Loucy (cell line): ENCODE measurements at regions not wholly inside any gene's neighbourhood (a gene's known extent, or its start where the extent isn't known, plus 50 kb on each side); places are given as distances from the start of the nearest gene placed in this dataset.

Source experiments
- H2AFZ ChIP-seq: fragments of 200-600 bp; sonication (generic); 2 replicates; pipeline ENCODE4 v1.6.0; 2016; ENCODE audit warnings: antibody characterized with exemption, mild to moderate bottlenecking, low read length, moderate library complexity
- H3F3A ChIP-seq: fragments of 200-600 bp; 2 replicates; pipeline ENCODE4 v1.6.0; 2016; ENCODE audit warnings: antibody characterized with exemption, low read depth, mild to moderate bottlenecking
- H3K27me3 ChIP-seq: fragments of 200-600 bp; sonication (generic); 2 replicates; pipeline ENCODE4 v1.6.1; 2014; ENCODE audit warnings: low read length, mild to moderate bottlenecking; ENCODE audit not compliant: insufficient read depth, poor library complexity, severe bottlenecking
- H3K36me3 ChIP-seq: fragments of 200-600 bp; sonication (generic); 2 replicates; pipeline ENCODE4 v1.6.1; 2016; ENCODE audit warnings: low read length; ENCODE audit not compliant: insufficient read depth
- H3K4me1 ChIP-seq: fragments of 200-600 bp; sonication (generic); 2 replicates; pipeline ENCODE4 v1.5.1; 2014; ENCODE audit warnings: low read length, mild to moderate bottlenecking; ENCODE audit not compliant: insufficient read depth, poor library complexity, severe bottlenecking
- H3K4me2 ChIP-seq: fragments of 200-600 bp; sonication (generic); 2 replicates; pipeline ENCODE4 v1.6.0; 2014; ENCODE audit warnings: antibody characterized with exemption, low read length, low read depth, mild to moderate bottlenecking; ENCODE audit not compliant: poor library complexity, severe bottlenecking
- H3K4me3 ChIP-seq: fragments of 200-600 bp; sonication (generic); 2 replicates; pipeline ENCODE4 v1.5.1; 2014; ENCODE audit warnings: low read length, mild to moderate bottlenecking, mixed read lengths; ENCODE audit not compliant: poor library complexity, severe bottlenecking
- H3K79me2 ChIP-seq: fragments of 200-600 bp; sonication (generic); 2 replicates; pipeline ENCODE4 v1.6.1; 2014; ENCODE audit warnings: low read length; ENCODE audit not compliant: insufficient read depth
- H3K9ac ChIP-seq: fragments of 200-600 bp; sonication (generic); 2 replicates; pipeline ENCODE4 v1.6.0; 2014; ENCODE audit warnings: mild to moderate bottlenecking, low read depth, low read length, moderate library complexity; ENCODE audit not compliant: poor library complexity, severe bottlenecking
- H3K9me2 ChIP-seq: fragments of 200-600 bp; sonication (generic); replicated peaks from 2 replicates; pipeline ENCODE4 v1.6.1; 2016; ENCODE audit warnings: low read depth, low read length, mixed read lengths
- H3K9me3 ChIP-seq: fragments of 200-600 bp; sonication (generic); 2 replicates; pipeline ENCODE4 v1.6.1; 2014; ENCODE audit warnings: mild to moderate bottlenecking, antibody characterized with exemption, low read length, low read depth; ENCODE audit not compliant: insufficient read depth
- H4K20me1 ChIP-seq: fragments of 200-600 bp; sonication (generic); 2 replicates; pipeline ENCODE4 v1.6.0; 2014; ENCODE audit warnings: antibody characterized with exemption, low read length, mild to moderate bottlenecking; ENCODE audit not compliant: insufficient read depth, poor library complexity, severe bottlenecking
- CTCF ChIP-seq: fragments of 200-600 bp; sonication (generic); conservative IDR thresholded peaks from 2 replicates; pipeline ENCODE4 v1.5.1; 2014; ENCODE audit warnings: mild to moderate bottlenecking, antibody characterized with exemption, low read length
- EZH2phosphoT487 ChIP-seq: fragments of 200-600 bp; IDR thresholded peaks from 2 replicates; pipeline ENCODE4 v1.6.1; 2018; ENCODE audit warnings: antibody characterized with exemption, mild to moderate bottlenecking, moderate library complexity, borderline replicate concordance

GRCh38 chr18:47543080-47543479, 291.6 kb upstream of the SKOR2 start:
- H3K79me2 ChIP-seq, result no peaks in the 10 kb centered on the region
- H3K9me2 ChIP-seq, result no peaks in the 10 kb centered on the region
- no peak overlapping the region for H3K9ac ChIP-seq
- H3K4me1 ChIP-seq, result no peaks in the 10 kb centered on the region
- no peak overlapping the region for H3K4me2 ChIP-seq
- no peak overlapping the region for H2AFZ ChIP-seq
- no peak overlapping the region for H3K4me3 ChIP-seq
- no peaks in the 10 kb centered on the region for H3K9me3 ChIP-seq
- TF ChIP-seq CTCF (no peak), EZH2phosphoT487 (no peak)
- no peaks in the 10 kb centered on the region for H4K20me1 ChIP-seq
- H3F3A ChIP-seq, result no peaks in the 10 kb centered on the region
- no peaks in the 10 kb centered on the region for H3K27me3 ChIP-seq
- no peaks in the 10 kb centered on the region for H3K36me3 ChIP-seq

GRCh38 chr18:47542551-47542950, 291.1 kb upstream of the SKOR2 start:
- H3K36me3 ChIP-seq, result no peaks in the 10 kb centered on the region
- H3K79me2 ChIP-seq, result no peaks in the 10 kb centered on the region
- H2AFZ ChIP-seq, result no peak overlapping the region
- no peak for TF ChIP-seq CTCF
- TF ChIP-seq EZH2phosphoT487, result no peak
- no peaks in the 10 kb centered on the region for H3K27me3 ChIP-seq
- no peak overlapping the region for H3K4me3 ChIP-seq
- H3K9me2 ChIP-seq, result no peaks in the 10 kb centered on the region
- H3K9me3 ChIP-seq, result no peaks in the 10 kb centered on the region
- H3K4me1 ChIP-seq, result no peaks in the 10 kb centered on the region
- no peaks in the 10 kb centered on the region for H3F3A ChIP-seq
- H4K20me1 ChIP-seq, result no peaks in the 10 kb centered on the region
- H3K4me2 ChIP-seq, result no peak overlapping the region
- no peak overlapping the region for H3K9ac ChIP-seq

GRCh38 chr18:47531717-47532116, 280.3 kb upstream of the SKOR2 start:
- no peaks in the 10 kb centered on the region for H4K20me1 ChIP-seq
- no peaks in the 10 kb centered on the region for H3K9me3 ChIP-seq
- H3F3A ChIP-seq, result no peaks in the 10 kb centered on the region
- no peak overlapping the region for H2AFZ ChIP-seq
- H3K4me2 ChIP-seq, result no peak overlapping the region
- H3K9ac ChIP-seq, result no peak overlapping the region
- H3K9me2 ChIP-seq, result no peaks in the 10 kb centered on the region
- TF ChIP-seq CTCF (peak; percentile 20; the same call in 1 of the 2 replicates), EZH2phosphoT487 (no peak)
- no peaks in the 10 kb centered on the region for H3K27me3 ChIP-seq
- H3K79me2 ChIP-seq, result no peaks in the 10 kb centered on the region
- H3K4me1 ChIP-seq, result no peaks in the 10 kb centered on the region
- no peak overlapping the region for H3K4me3 ChIP-seq
- no peaks in the 10 kb centered on the region for H3K36me3 ChIP-seq
